Endothelial cell of umbilical vein (primary cell): ENCODE measurements at regions not wholly inside any gene's neighbourhood (a gene's known extent, or its start where the extent isn't known, plus 50 kb on each side); places are given as distances from the start of the nearest gene placed in this dataset.

Experiments used
- CTCF ChIP-seq, 2 donors: IDR thresholded peaks; 1 replicate in 1 of 2; 2 replicates in 1 of 2; pipeline ENCODE4 v1.5.1; 2011; ENCODE audit warnings: low read length in 2 of 2, mild to moderate bottlenecking in 2 of 2, moderate library complexity in 2 of 2, control low read depth in 1 of 2, inconsistent platforms in 1 of 2, low read depth in 1 of 2; ENCODE audit not compliant: insufficient read depth in 1 of 2; ENCODE audit errors: extremely low read depth in 1 of 2
- EZH2 ChIP-seq: IDR thresholded peaks from 2 replicates; pipeline ENCODE4 v1.6.1; 2012; ENCODE audit warnings: borderline replicate concordance, low read depth, mild to moderate bottlenecking, moderate library complexity, low read length, inconsistent platforms; ENCODE audit not compliant: severe bottlenecking
- JUN ChIP-seq: IDR thresholded peaks from 2 replicates; pipeline ENCODE4 v1.6.1; 2011; ENCODE audit warnings: borderline replicate concordance, low read depth; ENCODE audit not compliant: insufficient read length, insufficient read depth
- MAX ChIP-seq: IDR thresholded peaks from 2 replicates; pipeline ENCODE4 v1.6.1; 2011; ENCODE audit not compliant: insufficient read depth, insufficient read length
- POLR2A ChIP-seq: IDR thresholded peaks from 2 replicates; pipeline ENCODE4 v1.6.1; 2012; ENCODE audit warnings: low read depth, mild to moderate bottlenecking, control low read depth, low read length
- POLR2AphosphoS5 ChIP-seq: IDR thresholded peaks from 2 replicates; pipeline ENCODE4 v1.6.1; 2012; ENCODE audit warnings: low read depth, mild to moderate bottlenecking, control low read depth, low read length, moderate library complexity; ENCODE audit not compliant: insufficient read depth

GRCh38 chr6:121682666-121683065 lies 247.2 kb downstream of the GJA1 start:
- TF ChIP-seq CTCF (IDR thresholded peaks at IDR 0.05; ENCODE audit: extremely low read depth in 1 of 2, insufficient read depth in 1 of 2, low read depth in 1 of 2, low read length in 2 of 2) (no peak), POLR2A (no peak), POLR2AphosphoS5 (no peak), JUN (no peak), EZH2 (no peak), MAX (no peak)
